KG1 (cell line): ENCODE measurements at regions not wholly inside any gene's neighbourhood (a gene's known extent, or its start where the extent isn't known, plus 50 kb on each side); places are given as distances from the start of the nearest gene placed in this dataset.
A peak's percentile ranks its signal among the peaks of the same experiment; 100 is the strongest.

Experiments used
- DNase-seq: peaks from one replicate; lab custom pipeline; 2025; lab: John Stamatoyannopoulos, UW

GRCh38 chr1:229822026-229822425 is 196.0 kb downstream of the URB2 start:
- no peak for DNase-seq

GRCh38 chr1:229825042-229825441 is 199.0 kb downstream of the URB2 start:
- no peak for DNase-seq

GRCh38 chr1:229828461-229828860 is 202.4 kb downstream of the URB2 start:
- DNase-seq, result no peak

- no peak for DNase-seq
Measured at GRCh38 chr1:229832695-229833094, 206.6 kb downstream of the URB2 start.

GRCh38 chr1:229834230-229834629 is 208.2 kb downstream of the URB2 start:
- DNase-seq, result no peak

GRCh38 chr1:229835226-229835625 is 209.2 kb downstream of the URB2 start:
- DNase-seq, result no peak

GRCh38 chr1:229836324-229836723 is 210.3 kb downstream of the URB2 start:
- no peak for DNase-seq

- DNase-seq, result no peak
Measured at GRCh38 chr1:229838204-229838603, 212.2 kb downstream of the URB2 start.

GRCh38 chr1:229839800-229840199 is 213.8 kb downstream of the URB2 start:
- no peak for DNase-seq

GRCh38 chr1:229841230-229841629 is 215.2 kb downstream of the URB2 start:
- no peak for DNase-seq

GRCh38 chr1:229842302-229843255 is 216.5 kb downstream of the URB2 start:
- DNase-seq, result no peak

- no peak for DNase-seq
Measured at GRCh38 chr1:229843627-229844238, 217.7 kb downstream of the URB2 start.

- DNase-seq, result no peak
Measured at GRCh38 chr1:229844675-229845074, 218.6 kb downstream of the URB2 start.

- DNase-seq, result no peak
Measured at GRCh38 chr1:229845410-229846138, 219.5 kb downstream of the URB2 start.

GRCh38 chr1:229846351-229846750 is 220.3 kb downstream of the URB2 start:
- no peak for DNase-seq

GRCh38 chr1:229848752-229849677 is 218.0 kb upstream of the GALNT2 start:
- DNase-seq, result no peak

- DNase-seq, result no peak
Measured at GRCh38 chr1:229851511-229851910, 215.5 kb upstream of the GALNT2 start.

GRCh38 chr1:229853751-229854150 is 213.3 kb upstream of the GALNT2 start:
- DNase-seq, result no peak

GRCh38 chr1:229854620-229855019 is 212.4 kb upstream of the GALNT2 start:
- DNase-seq, result no peak

GRCh38 chr1:229856009-229856650 is 210.9 kb upstream of the GALNT2 start:
- DNase-seq, result peak; percentile 58

GRCh38 chr1:229857585-229857984 is 209.5 kb upstream of the GALNT2 start:
- no peak for DNase-seq
